GM12878 (cell line): ENCODE measurements at regions not wholly inside any gene's neighbourhood (a gene's known extent, or its start where the extent isn't known, plus 50 kb on each side); places are given as distances from the start of the nearest gene placed in this dataset.

Source experiments
- ATAC-seq: fragments of 200-7000 bp; cut with Tn5 transposase; 3 replicates; pipeline ENCODE4 v1.9.1; 2020; ENCODE audit warnings: mild to moderate bottlenecking, moderate library complexity
- BruUV-seq: library from RNA; stranded (reverse); fragments of 400-500 nt; replicated peaks from 2 replicates; lab custom pipeline; 2021; lab: Mats Ljungman, UMichigan
- CTCF ChIA-PET: fragments of 300-600 bp; sonication (Branson Sonifier 250); formaldehyde crosslinking; extraction: SDS; loops from one replicate; lab custom pipeline; 2021; ENCODE audit warnings: inconsistent platforms; lab: Yijun Ruan, JAX
- POLR2A ChIA-PET: fragments of 350-600 bp; formaldehyde crosslinking; extraction: SDS; loops from one replicate; lab custom pipeline; 2021; ENCODE audit warnings: inconsistent platforms; lab: Charles Lee
- RAD21 ChIA-PET: fragments of 300-600 bp; sonication (Branson Sonifier 250); formaldehyde crosslinking; loops from one replicate; lab custom pipeline; 2023; ENCODE audit warnings: antibody characterized with exemption; ENCODE audit not compliant: unreplicated experiment; lab: Charles Lee
- SMC1A ChIA-PET: fragments of 300-600 bp; sonication (Branson Sonifier 250); formaldehyde crosslinking; loops from one replicate; lab custom pipeline; 2023; ENCODE audit not compliant: unreplicated experiment, uncharacterized antibody; lab: Charles Lee
- DNase-seq: peaks from one replicate; pipeline ENCODE4 v3.0.0-alpha.2; 2011; ENCODE audit warnings: low read depth, low spot score
- FAIRE-seq: peaks from 3 replicates; lab custom pipeline; 2011; peaks lifted over from hg19 to GRCh38; lab: Jason Lieb, UNC
- H2AFZ ChIP-seq: 2 replicates; pipeline ENCODE4 v1.6.0; 2011; ENCODE audit warnings: low read depth, low read length, control low read depth; ENCODE audit not compliant: control insufficient read depth
- H3K27ac ChIP-seq: 2 replicates; pipeline ENCODE4 v1.5.1; 2011; ENCODE audit warnings: control low read depth; ENCODE audit not compliant: control insufficient read depth, insufficient read depth
- H3K27me3 ChIP-seq, 2 experiments: replicated peaks in 1 of 2; 2 replicates each; pipeline versions ENCODE4 v1.6.0 to v1.6.1; 2011; ENCODE audit warnings: low read length in 1 of 2; ENCODE audit not compliant: control insufficient read depth in 2 of 2, insufficient read depth in 2 of 2
- H3K36me3 ChIP-seq, 2 experiments: 2 replicates each; pipeline ENCODE4 v1.5.1; 2011; ENCODE audit warnings: low read length in 1 of 2; ENCODE audit not compliant: control insufficient read depth in 2 of 2, insufficient read depth in 2 of 2
- H3K4me1 ChIP-seq: 2 replicates; pipeline ENCODE4 v1.6.1; 2011; ENCODE audit warnings: mild to moderate bottlenecking, low read length, moderate library complexity, mixed read lengths; ENCODE audit not compliant: control insufficient read depth, insufficient read depth
- H3K4me2 ChIP-seq: 2 replicates; pipeline ENCODE4 v1.6.0; 2011; ENCODE audit warnings: control low read depth; ENCODE audit not compliant: control insufficient read depth, insufficient read depth
- H3K4me3 ChIP-seq: fragments of 200-600 bp; sonication (generic); 2 replicates; pipeline ENCODE4 v1.5.1; 2016
- H3K79me2 ChIP-seq: 2 replicates; pipeline ENCODE4 v1.6.0; 2011; ENCODE audit warnings: low read length; ENCODE audit not compliant: control insufficient read depth, insufficient read depth
- H3K9ac ChIP-seq: 2 replicates; pipeline ENCODE4 v1.8.0; 2011; ENCODE audit warnings: low read length, control low read depth, mixed read lengths; ENCODE audit not compliant: control insufficient read depth, insufficient read depth
- H3K9me3 ChIP-seq: replicated peaks from 3 replicates; pipeline ENCODE4 v1.5.1; 2011; ENCODE audit warnings: mild to moderate bottlenecking, low read length; ENCODE audit not compliant: control insufficient read depth, insufficient read depth
- H4K20me1 ChIP-seq: 2 replicates; pipeline ENCODE4 v1.6.0; 2011; ENCODE audit not compliant: control insufficient read depth, insufficient read depth
- BCLAF1 ChIP-seq: fragments of 450-650 bp; IDR thresholded peaks from 2 replicates; pipeline ENCODE4 v1.6.1; 2017; ENCODE audit warnings: antibody characterized with exemption, mild to moderate bottlenecking, moderate library complexity
- CBX5 ChIP-seq: sonication (generic); IDR thresholded peaks from 2 replicates; pipeline ENCODE4 v1.6.1; 2016; ENCODE audit warnings: low read depth, moderate library complexity, mild to moderate bottlenecking, inconsistent platforms
- CREB1 ChIP-seq: IDR thresholded peaks from 2 replicates; pipeline ENCODE4 v1.6.1; 2012; ENCODE audit warnings: low read depth, mild to moderate bottlenecking, inconsistent platforms
- NFIC ChIP-seq: IDR thresholded peaks from 2 replicates; pipeline ENCODE4 v1.6.1; 2012; ENCODE audit warnings: low read depth, mild to moderate bottlenecking, inconsistent platforms, low read length, moderate library complexity
- PAX5 ChIP-seq: IDR thresholded peaks from 2 replicates; pipeline ENCODE4 v1.6.1; 2011; ENCODE audit warnings: low read depth, low read length, borderline replicate concordance
- POU2F2 ChIP-seq: IDR thresholded peaks from 3 replicates; pipeline ENCODE4 v1.6.1; 2011; ENCODE audit warnings: low read depth, mild to moderate bottlenecking, low read length, borderline replicate concordance
- RCOR1 ChIP-seq: conservative IDR thresholded peaks from 2 replicates; pipeline ENCODE4 v1.6.1; 2012; ENCODE audit warnings: low read depth, low read length, improper control_type of control experiment
- RFX5 ChIP-seq: IDR thresholded peaks from 2 replicates; pipeline ENCODE4 v1.6.1; 2011; ENCODE audit warnings: low read depth, low read length, improper control_type of control experiment
- SMAD5 ChIP-seq: IDR thresholded peaks from 2 replicates; pipeline ENCODE4 v1.6.1; 2016; ENCODE audit warnings: antibody characterized with exemption, low read depth
- TCF12 ChIP-seq: IDR thresholded peaks from 2 replicates; pipeline ENCODE4 v1.6.1; 2011; ENCODE audit warnings: low read depth, mild to moderate bottlenecking, low read length
- WGBS: methylation state at CpG from one replicate; pipeline ENCODE4 v1.1.6; 2016; ENCODE audit warnings: low lambda C conversion rate; ENCODE audit not compliant: insufficient replicate concordance, insufficient coverage; ENCODE audit errors: missing lambda C conversion rate; 5-methylcytosine and 5-hydroxymethylcytosine counted together
- in situ Hi-C: fragments of 300-500 bp; cut with MboI; formaldehyde crosslinking; loops from 9 replicates; pipeline ENCODE4 v1.14.3; 2018; ENCODE audit warnings: mixed read lengths
- intact Hi-C: fragments of 100-400 bp; cut with micrococcal nuclease; formaldehyde crosslinking; loops from one replicate; pipeline ENCODE4 v1.14.2; 2022; ENCODE audit not compliant: unreplicated experiment

- CTCF ChIA-PET: no interaction called here
- no peak for DNase-seq
These were observed 282.5 kb upstream of the ADARB2 start for GRCh38 chr10:2019803-2020202.

More at GRCh38 chr10:2019803-2020202, 282.5 kb upstream of the ADARB2 start:
- Histone ChIP-seq H3K27ac (no peak overlapping the region), H3K4me2 (no peak overlapping the region), H3K4me3 (no peak overlapping the region), H3K36me3 (no peaks in the 10 kb centered on the region), H3K9me3 (no peaks in the 10 kb centered on the region), H3K79me2 (no peaks in the 10 kb centered on the region), H2AFZ (no peak overlapping the region), H3K9ac (no peak overlapping the region), H3K4me1 (no peaks in the 10 kb centered on the region), H4K20me1 (no peaks in the 10 kb centered on the region), H3K27me3 (no peaks in the 10 kb centered on the region)
- FAIRE-seq: no peak
- no TSS peak for BruUV-seq
- RAD21 ChIA-PET: no interaction called here
- POLR2A ChIA-PET: no interaction called here
- no peak for ATAC-seq
- SMC1A ChIA-PET: no interaction called here
- TF ChIP-seq TCF12 (no peak), BCLAF1 (no peak), CREB1 (no peak), SMAD5 (no peak), POU2F2 (no peak), CBX5 (no peak), RCOR1 (no peak), RFX5 (no peak), NFIC (no peak), PAX5 (no peak)
- 25% methylated on average over 12 of the region's 12 CpGs for WGBS
- in situ Hi-C loops (no loop called here), intact Hi-C loops (no loop called here)
